ENCODE measurements at regions not wholly inside any gene's neighbourhood (a gene's known extent, or its start where the extent isn't known, plus 50 kb on each side); places are given as distances from the start of the nearest gene placed in this dataset.

DNA sequence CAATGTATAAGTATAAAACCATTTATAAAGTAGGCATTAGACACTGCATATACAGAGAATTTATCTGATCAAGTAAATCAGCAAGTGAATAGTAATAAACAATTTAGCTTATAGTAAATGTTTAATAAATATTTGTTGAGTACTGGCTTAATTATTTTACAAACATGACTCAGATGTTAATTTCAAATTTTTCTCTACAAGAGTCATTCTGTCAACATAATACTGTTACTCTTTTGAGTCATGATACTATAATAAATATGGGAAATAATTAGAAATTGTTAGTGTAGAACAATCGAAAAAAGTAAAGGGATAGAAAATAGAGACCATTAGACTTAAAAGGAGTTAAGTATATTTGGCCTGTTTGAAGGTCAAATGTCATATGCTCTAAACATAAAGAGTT is 133.6 kb upstream of the MC4R start:
- DNase-seq (ENCODE audit: low spot score in 2 of 2) = no peak
- no peak for ATAC-seq (replicated peaks; ENCODE audit: extremely low read depth, poor library complexity, severe bottlenecking)
- H3K27me3 Mint-ChIP-seq = no peaks in the 10 kb centered on the region
- no peak overlapping the region for H3K27ac Mint-ChIP-seq (ENCODE audit: low read depth)
- H3K4me3 Mint-ChIP-seq = no peak overlapping the region
- H3K9me3 Mint-ChIP-seq = peaks cover 5% of the 10 kb centered on the region
- H3K36me3 Mint-ChIP-seq (ENCODE audit: insufficient read depth) = no peaks in the 10 kb centered on the region
- H3K4me1 Mint-ChIP-seq = no peaks in the 10 kb centered on the region

DNA sequence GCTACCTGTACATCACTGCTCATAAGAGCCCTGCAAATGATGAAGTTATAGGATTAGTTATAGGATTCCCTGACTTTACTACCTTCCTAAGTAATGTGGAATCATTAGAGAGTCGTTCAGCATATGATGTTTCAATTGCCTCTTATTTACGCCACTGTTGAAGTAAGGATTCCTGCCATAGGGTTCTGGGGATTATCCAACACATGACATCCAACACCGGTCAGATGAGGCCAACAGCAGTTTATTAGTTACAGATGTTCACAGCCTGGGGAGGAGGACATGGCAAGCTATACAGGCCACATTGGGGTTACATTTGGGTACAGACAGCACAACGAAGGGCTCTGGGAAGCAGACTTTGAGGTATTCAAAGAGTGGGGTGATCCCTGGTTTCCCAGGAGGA is 134.1 kb upstream of the MC4R start:
- no peaks in the 10 kb centered on the region for H3K27me3 Mint-ChIP-seq
- no peak for ATAC-seq (replicated peaks; ENCODE audit: extremely low read depth, poor library complexity, severe bottlenecking)
- no peaks in the 10 kb centered on the region for H3K4me1 Mint-ChIP-seq
- H3K27ac Mint-ChIP-seq (ENCODE audit: low read depth) = no peak overlapping the region
- H3K9me3 Mint-ChIP-seq = peaks cover 5% of the 10 kb centered on the region
- no peak overlapping the region for H3K4me3 Mint-ChIP-seq
- H3K36me3 Mint-ChIP-seq (ENCODE audit: insufficient read depth) = no peaks in the 10 kb centered on the region
- no peak for DNase-seq (ENCODE audit: low spot score in 2 of 2)

- no peaks in the 10 kb centered on the region for H3K36me3 Mint-ChIP-seq (ENCODE audit: insufficient read depth)
- no peak for ATAC-seq (replicated peaks; ENCODE audit: extremely low read depth, poor library complexity, severe bottlenecking)
- no peak for DNase-seq (ENCODE audit: low spot score in 2 of 2)
- H3K4me1 Mint-ChIP-seq = no peaks in the 10 kb centered on the region
- H3K9me3 Mint-ChIP-seq = peaks cover 5% of the 10 kb centered on the region
- no peak overlapping the region for H3K27ac Mint-ChIP-seq (ENCODE audit: low read depth)
- H3K27me3 Mint-ChIP-seq = no peaks in the 10 kb centered on the region
- no peak overlapping the region for H3K4me3 Mint-ChIP-seq
Measured at GRCh38 chr18:60508108-60508507, 135.5 kb upstream of the MC4R start.

DNA sequence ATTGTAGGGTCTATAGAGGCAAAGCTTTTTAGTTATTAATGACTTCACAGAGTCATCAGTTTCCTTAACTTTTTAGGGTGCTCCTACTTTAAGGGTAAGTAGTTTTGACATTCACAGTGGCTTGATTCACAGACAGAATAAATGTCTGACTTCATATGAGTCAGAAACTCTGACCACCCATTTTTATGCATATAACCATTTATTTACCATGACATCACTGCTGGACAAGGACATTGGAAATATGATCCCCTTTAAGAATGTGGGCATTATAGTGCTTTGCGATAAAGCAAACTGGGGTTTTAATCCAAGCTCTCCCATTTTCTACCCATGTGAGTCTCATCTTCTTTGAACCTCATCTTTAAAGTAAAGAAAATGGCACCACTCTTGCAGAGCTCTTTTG is 162.0 kb upstream of the MC4R start:
- H3K9me3 Mint-ChIP-seq = peaks cover 10% of the 10 kb centered on the region
- H3K36me3 Mint-ChIP-seq (ENCODE audit: insufficient read depth) = no peaks in the 10 kb centered on the region
- H3K27me3 Mint-ChIP-seq = no peaks in the 10 kb centered on the region
- no peak for ATAC-seq (replicated peaks; ENCODE audit: extremely low read depth, poor library complexity, severe bottlenecking)
- H3K4me3 Mint-ChIP-seq = no peak overlapping the region
- no peaks in the 10 kb centered on the region for H3K4me1 Mint-ChIP-seq
- H3K27ac Mint-ChIP-seq (ENCODE audit: low read depth) = no peak overlapping the region
- DNase-seq (ENCODE audit: low spot score in 2 of 2) = no peak

DNA sequence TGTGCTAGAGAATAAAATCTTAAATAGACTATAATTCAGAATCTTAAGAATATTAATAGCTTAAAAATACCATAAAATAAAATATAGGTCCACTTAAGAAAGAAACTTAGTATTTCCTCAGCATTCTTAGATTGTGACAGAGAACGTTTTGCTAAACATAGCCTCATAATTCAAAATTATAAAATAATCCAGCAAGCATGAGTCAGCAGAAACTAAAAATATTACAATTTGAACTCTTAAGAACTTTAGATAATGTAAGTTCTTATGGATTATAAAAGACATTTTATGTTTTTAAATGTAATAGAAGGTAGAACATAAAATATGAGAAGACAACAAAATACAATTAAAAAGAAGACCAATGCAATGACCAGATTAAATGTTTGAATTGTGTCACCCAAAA is 164.5 kb upstream of the MC4R start:
- no peaks in the 10 kb centered on the region for H3K36me3 Mint-ChIP-seq (ENCODE audit: insufficient read depth)

DNA sequence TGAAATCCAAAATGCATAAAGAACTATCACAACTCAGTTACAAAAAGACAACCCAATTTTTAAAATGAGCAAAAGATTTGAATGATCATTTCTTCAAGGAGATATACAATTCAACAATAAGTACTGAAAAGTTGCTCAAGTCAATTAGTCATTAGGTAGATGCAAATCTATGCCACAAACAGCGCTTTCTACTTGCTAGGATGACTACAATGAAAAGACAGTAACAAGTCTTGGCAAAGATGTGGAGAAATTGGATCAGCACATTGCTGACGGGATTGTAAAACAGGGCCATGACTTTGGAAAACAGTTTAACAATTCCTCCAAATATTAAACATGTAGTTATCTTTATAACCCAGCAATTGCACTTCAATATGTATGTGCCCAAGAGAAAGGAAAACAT is 166.3 kb upstream of the MC4R start:
- Mint-ChIP-seq H3K4me1 (no peaks in the 10 kb centered on the region), H3K4me3 (no peak overlapping the region), H3K9me3 (peaks cover 9% of the 10 kb centered on the region), H3K27me3 (no peaks in the 10 kb centered on the region), H3K27ac (ENCODE audit: low read depth) (no peak overlapping the region), H3K36me3 (ENCODE audit: insufficient read depth) (no peaks in the 10 kb centered on the region)
- no peak for DNase-seq (ENCODE audit: low spot score in 2 of 2)
- ATAC-seq (replicated peaks; ENCODE audit: extremely low read depth, poor library complexity, severe bottlenecking) = no peak

More for the DNA sequence above, 164.5 kb upstream of the MC4R start:
- DNase-seq (ENCODE audit: low spot score in 2 of 2) = no peak
- no peak overlapping the region for H3K4me3 Mint-ChIP-seq
- no peaks in the 10 kb centered on the region for H3K27me3 Mint-ChIP-seq
- H3K9me3 Mint-ChIP-seq = peaks cover 7% of the 10 kb centered on the region
- H3K27ac Mint-ChIP-seq (ENCODE audit: low read depth) = no peak overlapping the region
- ATAC-seq (replicated peaks; ENCODE audit: extremely low read depth, poor library complexity, severe bottlenecking) = no peak
- no peaks in the 10 kb centered on the region for H3K4me1 Mint-ChIP-seq

DNA sequence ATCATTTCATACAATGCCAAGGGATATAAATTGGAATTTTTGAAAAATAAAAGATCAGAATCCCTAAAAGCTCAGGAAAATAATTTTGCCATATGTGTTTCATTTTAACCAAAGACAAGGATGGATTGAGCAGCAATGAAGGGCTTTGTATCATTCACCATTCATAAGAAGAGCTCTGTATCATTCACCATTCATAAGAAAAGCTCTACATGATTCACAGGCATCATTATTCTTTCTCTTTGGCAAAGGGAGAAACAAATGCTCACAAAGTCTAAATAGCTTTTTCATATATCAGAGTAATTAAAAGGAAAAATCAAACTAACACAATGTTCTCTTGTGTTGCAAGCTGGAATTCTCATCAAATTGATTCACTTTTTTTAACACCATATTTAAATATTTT is 169.1 kb upstream of the MC4R start:
- H3K4me1 Mint-ChIP-seq = no peaks in the 10 kb centered on the region
- no peak overlapping the region for H3K4me3 Mint-ChIP-seq
- no peaks in the 10 kb centered on the region for H3K27me3 Mint-ChIP-seq
- ATAC-seq (replicated peaks; ENCODE audit: extremely low read depth, poor library complexity, severe bottlenecking) = no peak
- DNase-seq (ENCODE audit: low spot score in 2 of 2) = no peak
- H3K9me3 Mint-ChIP-seq = peaks cover 5% of the 10 kb centered on the region
- no peak overlapping the region for H3K27ac Mint-ChIP-seq (ENCODE audit: low read depth)
- no peaks in the 10 kb centered on the region for H3K36me3 Mint-ChIP-seq (ENCODE audit: insufficient read depth)

DNA sequence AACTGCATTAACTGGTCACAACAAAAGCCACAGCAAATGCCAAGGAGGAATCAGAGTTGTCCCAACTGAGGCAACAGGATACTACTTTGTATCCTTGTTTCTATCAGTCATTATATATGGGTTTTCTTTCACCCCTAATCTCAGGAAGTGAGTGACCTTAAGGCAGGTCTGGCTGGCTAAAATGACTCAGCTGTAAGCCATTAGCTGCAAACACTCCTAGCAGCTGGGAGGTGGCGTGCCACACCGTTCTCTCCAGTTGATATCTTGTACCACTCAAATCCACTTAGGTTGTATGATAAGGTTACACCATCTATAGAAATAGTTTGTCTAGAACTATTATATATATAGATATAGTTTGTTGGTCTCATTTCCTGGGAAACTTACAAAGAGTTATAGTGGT is 171.1 kb upstream of the MC4R start:
- peaks cover 5% of the 10 kb centered on the region for H3K9me3 Mint-ChIP-seq

GRCh38 chr18:60549338-60549960 is 176.9 kb upstream of the MC4R start:
- no peak for ATAC-seq (replicated peaks; ENCODE audit: extremely low read depth, poor library complexity, severe bottlenecking)
- Mint-ChIP-seq H3K4me1 (no peaks in the 10 kb centered on the region), H3K36me3 (ENCODE audit: insufficient read depth) (no peaks in the 10 kb centered on the region), H3K9me3 (no peaks in the 10 kb centered on the region), H3K27ac (ENCODE audit: low read depth) (no peak overlapping the region), H3K4me3 (no peak overlapping the region), H3K27me3 (no peaks in the 10 kb centered on the region)
- no peak for DNase-seq (ENCODE audit: low spot score in 2 of 2)

More for the DNA sequence above, 171.1 kb upstream of the MC4R start:
- no peak overlapping the region for H3K27ac Mint-ChIP-seq (ENCODE audit: low read depth)
- H3K4me3 Mint-ChIP-seq = no peak overlapping the region
- no peaks in the 10 kb centered on the region for H3K4me1 Mint-ChIP-seq
- no peaks in the 10 kb centered on the region for H3K36me3 Mint-ChIP-seq (ENCODE audit: insufficient read depth)
- ATAC-seq (replicated peaks; ENCODE audit: extremely low read depth, poor library complexity, severe bottlenecking) = no peak
- H3K27me3 Mint-ChIP-seq = no peaks in the 10 kb centered on the region
- DNase-seq (ENCODE audit: low spot score in 2 of 2) = no peak

DNA sequence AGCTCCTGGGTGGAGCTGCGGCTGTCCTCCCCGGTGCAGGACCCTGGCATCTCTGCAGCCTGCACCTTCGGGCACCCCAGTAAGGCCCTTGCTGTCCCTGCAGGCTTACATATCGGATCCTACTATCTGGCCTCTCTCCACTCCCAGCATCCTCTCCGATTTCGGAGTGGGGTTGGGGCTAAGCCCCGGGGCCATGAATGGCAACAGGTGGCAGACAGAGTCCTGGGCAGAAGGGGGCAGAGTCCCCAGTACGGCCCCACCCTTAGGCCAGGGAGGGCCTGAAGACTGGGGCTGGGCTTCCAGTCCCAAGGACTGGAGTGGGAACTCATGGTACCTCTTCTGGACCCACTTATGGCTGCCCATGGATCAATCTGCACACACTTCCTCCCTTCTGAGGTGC is 180.4 kb upstream of the MC4R start:
- H3K36me3 Mint-ChIP-seq (ENCODE audit: insufficient read depth) = no peaks in the 10 kb centered on the region
- no peaks in the 10 kb centered on the region for H3K4me1 Mint-ChIP-seq
- no peak overlapping the region for H3K27ac Mint-ChIP-seq (ENCODE audit: low read depth)
- peaks cover 4% of the 10 kb centered on the region for H3K9me3 Mint-ChIP-seq
- H3K27me3 Mint-ChIP-seq = no peaks in the 10 kb centered on the region
- H3K4me3 Mint-ChIP-seq = no peak overlapping the region
- DNase-seq (ENCODE audit: low spot score in 2 of 2) = no peak
- ATAC-seq (replicated peaks; ENCODE audit: extremely low read depth, poor library complexity, severe bottlenecking) = no peak

DNA sequence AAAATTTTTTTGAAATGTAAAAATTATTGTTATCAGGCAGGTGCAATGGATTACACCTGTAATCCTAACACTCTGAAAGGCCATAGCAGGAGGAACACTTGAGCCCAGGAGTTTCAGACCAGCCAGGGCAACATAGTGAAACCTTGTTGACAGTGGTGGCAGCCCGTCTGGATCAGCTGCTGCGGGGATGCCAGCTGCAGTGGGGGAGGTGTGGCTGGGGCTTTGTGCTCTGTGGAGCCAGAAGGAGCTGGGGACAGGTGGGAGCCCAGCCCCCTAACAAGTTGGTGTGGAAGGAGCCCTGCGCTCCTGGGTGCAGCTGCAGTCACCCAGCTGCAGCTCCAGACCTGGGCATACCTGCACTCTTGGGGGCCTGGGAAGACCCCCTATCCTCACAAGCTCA is 182.4 kb upstream of the MC4R start:
- H3K4me3 Mint-ChIP-seq = no peak overlapping the region

GRCh38 chr18:60555625-60556024 is 183.1 kb upstream of the MC4R start:
- Mint-ChIP-seq H3K4me1 (no peaks in the 10 kb centered on the region), H3K4me3 (no peak overlapping the region), H3K27me3 (no peaks in the 10 kb centered on the region), H3K27ac (ENCODE audit: low read depth) (no peak overlapping the region), H3K36me3 (ENCODE audit: insufficient read depth) (no peaks in the 10 kb centered on the region), H3K9me3 (peaks cover 5% of the 10 kb centered on the region)
- ATAC-seq (replicated peaks; ENCODE audit: extremely low read depth, poor library complexity, severe bottlenecking) (no peak), DNase-seq (ENCODE audit: low spot score in 2 of 2) (no peak)

More for the DNA sequence above, 182.4 kb upstream of the MC4R start:
- no peaks in the 10 kb centered on the region for H3K27me3 Mint-ChIP-seq
- H3K4me1 Mint-ChIP-seq = no peaks in the 10 kb centered on the region
- DNase-seq (ENCODE audit: low spot score in 2 of 2) = no peak
- ATAC-seq (replicated peaks; ENCODE audit: extremely low read depth, poor library complexity, severe bottlenecking) = no peak
- no peaks in the 10 kb centered on the region for H3K36me3 Mint-ChIP-seq (ENCODE audit: insufficient read depth)
- peaks cover 5% of the 10 kb centered on the region for H3K9me3 Mint-ChIP-seq
- H3K27ac Mint-ChIP-seq (ENCODE audit: low read depth) = no peak overlapping the region

- no peak overlapping the region for H3K4me3 Mint-ChIP-seq
- DNase-seq (ENCODE audit: low spot score in 2 of 2) (no peak), ATAC-seq (replicated peaks; ENCODE audit: extremely low read depth, poor library complexity, severe bottlenecking) (no peak)
- no peaks in the 10 kb centered on the region for H3K27me3 Mint-ChIP-seq
- no peaks in the 10 kb centered on the region for H3K36me3 Mint-ChIP-seq (ENCODE audit: insufficient read depth)
- H3K4me1 Mint-ChIP-seq = no peaks in the 10 kb centered on the region
- no peak overlapping the region for H3K27ac Mint-ChIP-seq (ENCODE audit: low read depth)
- H3K9me3 Mint-ChIP-seq = peaks cover 5% of the 10 kb centered on the region
Measured at GRCh38 chr18:60556326-60556725, 183.8 kb upstream of the MC4R start.

DNA sequence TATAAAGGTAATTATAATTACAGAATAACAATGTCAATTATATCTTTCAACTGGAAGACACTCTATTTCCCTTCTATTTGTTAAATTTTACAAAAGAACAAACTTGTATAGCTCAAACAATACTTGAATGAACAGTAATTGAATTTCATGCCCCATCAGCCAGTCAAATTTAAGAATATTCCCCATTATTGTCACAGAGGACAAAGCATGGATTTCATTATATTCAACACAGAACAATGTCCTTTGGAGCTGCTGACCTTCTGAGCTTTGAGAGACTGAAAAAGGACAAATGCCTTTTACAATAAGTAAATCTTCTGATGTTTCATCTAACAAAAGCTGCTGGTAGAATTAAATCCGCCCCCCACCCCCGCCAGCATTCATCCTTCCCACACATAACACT is 187.5 kb upstream of the MC4R start:
- Mint-ChIP-seq H3K27me3 (no peaks in the 10 kb centered on the region), H3K27ac (ENCODE audit: low read depth) (no peak overlapping the region), H3K9me3 (peaks cover 5% of the 10 kb centered on the region), H3K4me3 (no peak overlapping the region), H3K4me1 (no peaks in the 10 kb centered on the region), H3K36me3 (ENCODE audit: insufficient read depth) (no peaks in the 10 kb centered on the region)
- ATAC-seq (replicated peaks; ENCODE audit: extremely low read depth, poor library complexity, severe bottlenecking) (no peak), DNase-seq (ENCODE audit: low spot score in 2 of 2) (no peak)
